ENCODE measurements at regions not wholly inside any gene's neighbourhood (a gene's known extent, or its start where the extent isn't known, plus 50 kb on each side); places are given as distances from the start of the nearest gene placed in this dataset.
"Not testable (repeated sequence)": the region's sequence is repeated elsewhere in the genome, so short reads cannot be mapped to it uniquely, and the experiment has no call there.

DNA sequence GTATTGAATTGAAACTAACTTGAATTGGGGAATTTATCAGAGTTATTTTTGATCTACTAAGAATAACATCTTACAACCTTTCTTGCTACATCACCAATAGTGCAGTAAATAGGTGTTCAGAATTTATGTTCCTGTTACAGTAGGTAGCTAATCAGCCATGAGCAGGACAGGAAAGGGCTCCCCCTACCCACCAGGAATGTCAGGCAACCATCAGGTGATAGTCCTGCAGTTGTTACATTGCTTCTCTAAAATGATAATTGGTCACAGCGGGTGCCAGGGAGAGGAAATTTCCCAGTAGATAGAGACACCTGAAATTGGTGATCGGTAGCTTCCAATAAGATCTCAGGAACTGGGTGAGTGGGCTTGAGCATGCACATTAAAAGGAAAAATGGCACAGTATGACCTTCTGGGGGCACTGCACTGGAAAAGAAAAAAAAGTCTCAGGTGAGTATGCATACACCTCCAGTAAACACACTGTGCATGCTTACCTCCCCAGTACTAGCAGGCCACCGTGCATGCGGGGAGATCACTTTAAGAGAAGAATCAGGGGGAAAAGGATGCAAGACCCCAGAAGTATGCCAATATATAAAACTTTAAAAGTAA, 1092.0 kb upstream of the LRRTM1 start:
- DNase-seq (no peak), ATAC-seq (ENCODE audit: insufficient read depth, low FRiP score) (no peak)
- Histone ChIP-seq H3K4me1 (ENCODE audit: control insufficient read depth in 5 of 5, insufficient read depth in 5 of 5, low read length in 5 of 5) (no peaks in the 10 kb centered on the region), H3K27ac (ENCODE audit: low read depth in 1 of 2, low read length in 1 of 2) (no peak overlapping the region), H3K9ac (ENCODE audit: insufficient read depth in 1 of 2, low read length in 2 of 2) (no peak overlapping the region), H3K36me3 (ENCODE audit: control insufficient read depth in 4 of 4, insufficient read depth in 4 of 4, low read length in 4 of 4) (no peaks in the 10 kb centered on the region), H3K27me3 (ENCODE audit: control insufficient read depth in 3 of 3, insufficient read depth in 3 of 3, low read length in 2 of 3) (no peaks in the 10 kb centered on the region), H3K4me3 (no peak overlapping the region), H3K9me3 (ENCODE audit: control insufficient read depth in 4 of 4, insufficient read depth in 3 of 4, low read length in 3 of 4) (peaks cover 0 to 2% (median 0%) of the 10 kb centered on the region in 4 donors)
- WGBS, 2 donors, result 93 to 94% methylated on average over 4 of the region's 4 CpGs
- TF ChIP-seq CTCF (IDR thresholded peaks at IDR 0.05; ENCODE audit: control extremely low read depth, extremely low read depth), result no peak

DNA sequence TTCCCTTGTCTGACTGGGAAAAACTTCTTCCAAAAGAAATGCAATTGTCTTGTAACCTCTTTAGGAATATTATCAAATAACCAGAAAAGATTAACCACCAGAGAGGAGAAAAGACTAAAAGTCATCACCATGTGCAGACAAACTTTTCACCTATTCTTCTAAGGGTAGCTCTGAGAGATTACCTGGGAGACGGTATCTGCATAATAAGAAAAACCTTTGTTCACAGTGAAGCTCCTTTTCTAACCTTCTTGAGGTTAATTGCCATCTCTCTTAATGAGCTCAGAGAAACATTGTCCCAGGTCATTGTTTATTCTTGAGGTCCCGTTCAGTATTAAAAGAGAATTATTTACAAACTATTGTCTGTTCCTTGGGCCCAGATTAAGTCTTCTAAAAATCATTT, 1091.2 kb upstream of the LRRTM1 start:
- H3K27me3 ChIP-seq (ENCODE audit: control insufficient read depth in 3 of 3, insufficient read depth in 3 of 3, low read length in 2 of 3), result no peaks in the 10 kb centered on the region
- H3K9me3 ChIP-seq (ENCODE audit: control insufficient read depth in 4 of 4, insufficient read depth in 3 of 4, low read length in 3 of 4), result peaks cover 0 to 2% (median 0%) of the 10 kb centered on the region in 4 donors
- no peaks in the 10 kb centered on the region for H3K36me3 ChIP-seq (ENCODE audit: control insufficient read depth in 4 of 4, insufficient read depth in 4 of 4, low read length in 4 of 4)
- H3K27ac ChIP-seq (ENCODE audit: low read depth in 1 of 2, low read length in 1 of 2), result no peak overlapping the region
- H3K4me3 ChIP-seq, result no peak overlapping the region
- H3K9ac ChIP-seq (ENCODE audit: insufficient read depth in 1 of 2, low read length in 2 of 2), result no peak overlapping the region
- ATAC-seq (ENCODE audit: insufficient read depth, low FRiP score) (no peak), DNase-seq (no peak)
- TF ChIP-seq CTCF (IDR thresholded peaks at IDR 0.05; ENCODE audit: control extremely low read depth, extremely low read depth), result no peak
- WGBS, 2 donors, result 64 to 84% methylated on average over 2 of the region's 2 CpGs
- H3K4me1 ChIP-seq (ENCODE audit: control insufficient read depth in 5 of 5, insufficient read depth in 5 of 5, low read length in 5 of 5), result no peaks in the 10 kb centered on the region

DNA sequence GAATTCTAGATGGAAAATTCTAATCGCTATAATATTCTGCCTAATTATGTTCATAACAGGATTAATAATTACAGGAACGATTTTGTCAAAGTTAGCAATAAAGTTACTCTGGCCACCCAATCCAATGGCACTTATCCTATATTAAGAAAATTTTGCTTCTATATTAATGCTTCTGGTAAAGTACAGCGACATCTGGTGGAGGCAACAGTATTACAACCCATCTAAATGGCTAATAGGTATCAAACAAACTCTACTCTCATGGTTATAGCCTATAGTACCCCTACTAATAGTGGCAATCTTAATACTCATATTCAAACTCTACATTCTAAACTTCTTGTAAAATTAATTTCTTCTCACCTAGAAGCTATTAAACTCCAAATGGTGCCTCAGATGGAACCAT, 1084.7 kb upstream of the LRRTM1 start:
- 74 to 75% methylated on average over 3 of the region's 3 CpGs for WGBS, 2 donors
- H3K9me3 ChIP-seq (ENCODE audit: control insufficient read depth in 4 of 4, insufficient read depth in 3 of 4, low read length in 3 of 4), result peaks cover 0 to 3% (median under 1%) of the 10 kb centered on the region in 4 donors
- H3K4me3 ChIP-seq, result no peak overlapping the region
- H3K36me3 ChIP-seq (ENCODE audit: control insufficient read depth in 4 of 4, insufficient read depth in 4 of 4, low read length in 4 of 4), result no peaks in the 10 kb centered on the region
- no peak for DNase-seq
- no peak for TF ChIP-seq CTCF (IDR thresholded peaks at IDR 0.05; ENCODE audit: control extremely low read depth, extremely low read depth)
- no peak overlapping the region for H3K9ac ChIP-seq (ENCODE audit: insufficient read depth in 1 of 2, low read length in 2 of 2)
- no peak for ATAC-seq (ENCODE audit: insufficient read depth, low FRiP score)
- no peaks in the 10 kb centered on the region for H3K27me3 ChIP-seq (ENCODE audit: control insufficient read depth in 3 of 3, insufficient read depth in 3 of 3, low read length in 2 of 3)
- no peaks in the 10 kb centered on the region for H3K4me1 ChIP-seq (ENCODE audit: control insufficient read depth in 5 of 5, insufficient read depth in 5 of 5, low read length in 5 of 5)
- no peak overlapping the region for H3K27ac ChIP-seq (ENCODE audit: low read depth in 1 of 2, low read length in 1 of 2)

- Histone ChIP-seq H3K9me3 (ENCODE audit: control insufficient read depth in 4 of 4, insufficient read depth in 3 of 4, low read length in 3 of 4) (peaks cover 0 to 3% (median 0%) of the 10 kb centered on the region in 4 donors), H3K27ac (ENCODE audit: low read depth in 1 of 2, low read length in 1 of 2) (no peak overlapping the region), H3K27me3 (ENCODE audit: control insufficient read depth in 3 of 3, insufficient read depth in 3 of 3, low read length in 2 of 3) (no peaks in the 10 kb centered on the region), H3K9ac (ENCODE audit: insufficient read depth in 1 of 2, low read length in 2 of 2) (no peak overlapping the region), H3K4me3 (no peak overlapping the region), H3K4me1 (ENCODE audit: control insufficient read depth in 5 of 5, insufficient read depth in 5 of 5, low read length in 5 of 5) (no peaks in the 10 kb centered on the region), H3K36me3 (ENCODE audit: control insufficient read depth in 4 of 4, insufficient read depth in 4 of 4, low read length in 4 of 4) (no peaks in the 10 kb centered on the region)
- ATAC-seq (ENCODE audit: insufficient read depth, low FRiP score) (no peak), DNase-seq (no peak)
- TF ChIP-seq CTCF (IDR thresholded peaks at IDR 0.05; ENCODE audit: control extremely low read depth, extremely low read depth), result no peak
Measured at GRCh38 chr2:81363800-81364199, 1059.2 kb upstream of the LRRTM1 start.

DNA sequence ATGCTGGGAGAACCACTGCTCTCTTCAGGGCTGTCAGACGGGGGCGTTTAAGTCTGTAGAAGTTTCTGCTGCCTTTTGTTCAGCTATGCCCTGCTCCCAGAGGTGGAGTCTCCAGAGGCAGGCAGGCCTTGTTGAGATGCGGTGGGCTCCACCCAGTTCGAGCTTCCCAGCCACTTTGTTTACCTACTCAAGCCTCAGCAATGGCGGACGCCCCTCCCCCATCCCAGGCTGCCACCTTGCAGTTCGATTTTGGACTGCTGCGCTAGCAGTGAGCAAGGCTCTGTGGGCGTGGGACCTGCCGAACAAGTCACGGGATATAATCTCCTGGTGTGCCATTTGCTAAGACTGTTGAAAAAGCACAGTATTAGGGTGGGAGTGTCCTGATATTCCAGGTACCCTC, 1057.9 kb upstream of the LRRTM1 start:
- H3K9ac ChIP-seq (ENCODE audit: insufficient read depth in 1 of 2, low read length in 2 of 2); DNase-seq; H3K4me3 ChIP-seq; H3K27ac ChIP-seq (ENCODE audit: low read depth in 1 of 2, low read length in 1 of 2); H3K4me1 ChIP-seq (ENCODE audit: control insufficient read depth in 5 of 5, insufficient read depth in 5 of 5, low read length in 5 of 5); ATAC-seq (ENCODE audit: insufficient read depth, low FRiP score); H3K27me3 ChIP-seq (ENCODE audit: control insufficient read depth in 3 of 3, insufficient read depth in 3 of 3, low read length in 2 of 3); H3K9me3 ChIP-seq (ENCODE audit: control insufficient read depth in 4 of 4, insufficient read depth in 3 of 4, low read length in 3 of 4); H3K36me3 ChIP-seq (ENCODE audit: control insufficient read depth in 4 of 4, insufficient read depth in 4 of 4, low read length in 4 of 4): not testable (repeated sequence)
- WGBS, 2 donors, result 89 to 92% methylated on average over 11 of the region's 11 CpGs
